Epidermal melanocyte (primary cell): ENCODE measurements at regions not wholly inside any gene's neighbourhood (a gene's known extent, or its start where the extent isn't known, plus 50 kb on each side); places are given as distances from the start of the nearest gene placed in this dataset.
"Not testable (repeated sequence)": the region's sequence is repeated elsewhere in the genome, so short reads cannot be mapped to it uniquely, and the experiment has no call there.

ENCODE experiments used
- DNase-seq: peaks from one replicate; pipeline ENCODE4 v3.0.0; 2011; ENCODE audit warnings: low spot score; ENCODE audit not compliant: insufficient read length

DNA sequence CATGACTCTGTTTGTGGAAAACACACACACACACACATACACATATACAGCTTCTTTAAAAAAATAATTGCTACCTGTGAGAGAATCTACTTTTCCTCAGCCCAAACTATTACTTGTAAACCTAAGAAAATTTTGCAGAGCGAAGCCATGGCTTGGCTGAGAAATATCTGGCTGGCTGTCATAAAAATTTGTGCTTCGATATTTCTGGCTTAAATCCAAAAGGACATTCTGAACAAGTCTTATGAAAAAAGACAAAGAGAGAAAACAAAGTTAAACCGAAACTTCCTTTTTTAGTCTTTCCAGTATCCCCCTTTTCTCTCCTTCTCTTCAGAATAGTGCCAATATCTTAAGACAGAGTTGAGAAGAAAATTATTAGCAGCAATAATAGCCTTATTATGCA lies 2048.0 kb downstream of the SUCLG1 start:
- no peak for DNase-seq

- DNase-seq: no peak
These were observed 2063.5 kb downstream of the SUCLG1 start for GRCh38 chr2:82395531-82395930.

DNA sequence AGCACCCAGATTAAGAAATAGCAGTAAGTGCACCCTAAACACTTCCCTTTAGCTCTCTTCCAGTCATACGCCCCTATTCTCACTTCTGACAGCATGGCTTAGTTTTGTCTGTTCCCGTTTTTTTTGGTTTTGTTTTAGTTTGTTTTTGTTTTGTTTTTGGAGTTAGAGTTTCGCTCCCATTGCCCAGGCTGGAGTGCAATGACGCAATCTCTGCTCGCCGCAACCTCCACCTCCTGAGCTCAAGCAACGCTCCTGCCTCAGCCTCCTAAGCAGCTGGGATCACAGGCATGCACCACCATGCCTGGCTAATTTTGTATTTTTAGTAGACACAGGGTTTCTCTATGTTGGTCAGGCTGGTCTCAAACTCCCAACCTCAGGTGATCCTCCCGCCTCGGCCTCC lies 2067.7 kb downstream of the SUCLG1 start:
- no peak for DNase-seq

GRCh38 chr2:82355622-82356021 lies 2051.1 kb upstream of the LRRTM1 start:
- no peak for DNase-seq

- no peak for DNase-seq
These were observed 2041.4 kb upstream of the LRRTM1 start for GRCh38 chr2:82345910-82346309.

DNA sequence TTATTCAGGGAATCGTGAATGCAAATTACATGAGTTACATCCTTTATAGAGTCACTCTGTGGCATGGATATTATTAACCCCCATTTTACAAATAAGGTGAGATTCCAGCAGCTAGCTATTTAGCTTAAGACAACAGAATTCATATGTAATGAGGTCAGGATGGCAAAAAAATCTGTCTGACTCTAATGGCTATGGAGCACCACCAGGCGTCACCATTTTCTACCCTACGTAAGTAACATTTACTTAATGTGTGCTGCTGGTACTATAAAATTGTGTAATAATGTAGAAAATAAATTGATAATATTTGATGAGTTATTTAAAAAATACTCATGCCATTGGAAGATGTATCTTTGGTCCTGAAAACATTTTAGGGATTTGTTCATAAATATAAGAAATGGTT lies 2040.1 kb upstream of the LRRTM1 start:
- DNase-seq: no peak

DNA sequence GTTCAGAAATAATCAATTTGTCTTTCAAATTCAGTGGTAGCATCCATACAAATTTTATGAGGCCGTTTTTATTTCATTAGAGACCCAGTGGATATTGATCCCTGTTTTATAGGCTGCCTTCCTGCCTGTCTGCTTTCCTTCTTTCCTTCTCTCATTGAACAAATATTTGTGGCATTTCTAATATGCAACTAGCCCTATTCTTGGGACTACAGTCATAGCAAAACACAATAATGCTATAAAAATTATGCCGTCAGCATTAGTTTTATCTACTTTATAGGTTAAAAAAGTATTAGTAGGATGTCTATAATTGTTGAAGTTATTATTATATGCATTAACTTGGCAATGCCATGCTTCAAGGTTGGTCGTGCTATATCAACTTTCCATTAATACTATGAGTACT lies 2037.8 kb upstream of the LRRTM1 start:
- no peak for DNase-seq

DNA sequence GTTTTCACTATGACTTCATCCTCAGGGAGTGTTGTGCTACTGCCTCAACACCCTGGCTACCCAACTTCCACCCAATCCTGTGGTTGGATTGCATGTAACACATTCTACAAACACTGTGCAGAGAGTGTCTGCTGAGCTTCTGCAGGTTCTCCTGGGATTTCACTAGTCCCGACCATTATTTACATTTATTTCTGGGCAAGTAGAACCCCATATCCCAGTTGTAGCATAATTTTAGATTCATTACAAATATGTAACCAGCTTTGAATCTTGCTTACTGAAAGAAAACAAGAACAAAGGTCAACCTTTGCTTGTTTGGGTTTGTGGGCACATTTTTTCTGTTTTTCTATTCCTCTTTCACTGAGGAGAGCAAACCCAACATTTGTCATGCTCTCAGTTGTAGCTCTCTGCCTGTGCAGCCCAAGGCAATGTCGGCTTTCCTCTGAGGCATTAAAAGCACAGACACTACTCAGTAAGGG lies 2036.1 kb upstream of the LRRTM1 start:
- no peak for DNase-seq

DNA sequence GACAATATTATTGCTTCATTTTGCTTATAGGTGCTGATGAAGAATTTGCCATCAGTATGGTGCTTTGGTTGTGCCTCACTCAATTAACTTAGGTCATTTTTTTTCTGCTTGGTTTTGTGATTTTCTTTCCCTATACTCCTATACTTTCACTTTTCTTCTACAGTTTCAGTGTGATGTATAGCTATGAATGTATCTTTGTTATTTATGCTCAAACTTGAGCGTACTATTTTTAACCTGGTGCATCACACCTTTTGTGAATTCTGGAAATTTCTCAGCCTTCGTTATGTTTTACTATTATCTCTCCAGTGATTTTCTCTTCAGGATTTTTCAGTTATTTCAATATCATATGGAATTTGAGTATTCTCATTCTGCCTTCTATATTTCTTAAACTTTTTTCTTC lies 2035.3 kb upstream of the LRRTM1 start:
- DNase-seq: no peak

GRCh38 chr2:82333697-82334096 lies 2029.1 kb upstream of the LRRTM1 start:
- DNase-seq: no peak

DNA sequence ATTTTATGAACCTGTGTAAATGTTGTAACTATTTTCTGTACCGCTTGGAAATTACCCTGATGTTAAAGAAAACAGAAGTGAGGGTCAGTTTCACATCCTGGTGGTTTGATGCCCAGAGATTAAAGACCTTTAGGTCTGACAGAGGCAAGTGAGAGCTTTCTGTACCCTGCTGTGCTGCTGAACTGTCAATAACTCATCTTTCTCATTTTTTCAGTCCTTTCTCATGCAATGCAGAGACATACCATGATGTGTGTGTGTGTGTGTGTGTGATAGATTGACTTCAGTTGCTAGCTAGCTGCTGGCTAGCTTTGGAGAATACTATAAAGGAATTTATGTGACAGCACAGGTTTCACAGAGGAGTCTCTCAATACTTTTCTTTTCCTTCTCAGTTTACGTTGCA lies 2025.6 kb upstream of the LRRTM1 start:
- DNase-seq: no peak

- DNase-seq: not testable (repeated sequence)
These were observed 2021.7 kb upstream of the LRRTM1 start for GRCh38 chr2:82326180-82326767.

DNA sequence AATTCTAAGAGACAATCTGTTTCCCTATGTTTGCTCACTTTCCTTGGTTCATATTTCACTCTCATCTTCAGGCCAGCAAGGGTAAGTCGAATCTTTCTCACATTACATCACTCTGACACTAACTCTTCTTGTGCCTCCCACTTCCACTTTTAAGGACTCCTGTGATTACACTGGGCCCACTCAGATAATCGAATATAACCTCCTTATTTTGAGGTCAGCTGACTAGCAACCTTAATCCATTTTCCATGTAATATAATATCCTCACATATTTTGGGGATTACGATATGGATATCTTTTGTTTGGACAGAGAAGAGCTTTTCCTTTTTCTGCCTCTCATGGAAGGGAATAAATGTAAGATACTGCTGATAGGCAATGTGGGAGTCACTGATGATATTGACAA lies 2015.7 kb upstream of the LRRTM1 start:
- DNase-seq: no peak

GRCh38 chr2:82317012-82317411 lies 2012.5 kb upstream of the LRRTM1 start:
- no peak for DNase-seq

DNA sequence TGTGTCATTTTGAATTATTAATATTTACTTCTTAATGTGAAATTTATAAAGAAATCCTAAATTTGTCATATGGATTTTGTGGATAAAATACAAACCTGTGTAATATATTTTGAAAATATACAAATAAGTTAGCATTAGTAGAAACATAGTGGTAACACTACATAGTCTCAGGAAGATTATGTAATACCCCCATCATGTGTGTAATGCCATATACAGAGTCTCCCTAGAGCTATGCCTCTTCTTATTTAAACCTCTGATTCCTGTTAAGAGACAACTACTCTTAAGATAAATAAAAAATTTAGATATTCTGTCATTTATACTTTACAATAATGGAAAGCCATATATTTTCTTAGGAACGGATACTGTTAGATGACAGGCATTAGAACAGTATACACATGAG lies 2012.0 kb upstream of the LRRTM1 start:
- DNase-seq: no peak

DNA sequence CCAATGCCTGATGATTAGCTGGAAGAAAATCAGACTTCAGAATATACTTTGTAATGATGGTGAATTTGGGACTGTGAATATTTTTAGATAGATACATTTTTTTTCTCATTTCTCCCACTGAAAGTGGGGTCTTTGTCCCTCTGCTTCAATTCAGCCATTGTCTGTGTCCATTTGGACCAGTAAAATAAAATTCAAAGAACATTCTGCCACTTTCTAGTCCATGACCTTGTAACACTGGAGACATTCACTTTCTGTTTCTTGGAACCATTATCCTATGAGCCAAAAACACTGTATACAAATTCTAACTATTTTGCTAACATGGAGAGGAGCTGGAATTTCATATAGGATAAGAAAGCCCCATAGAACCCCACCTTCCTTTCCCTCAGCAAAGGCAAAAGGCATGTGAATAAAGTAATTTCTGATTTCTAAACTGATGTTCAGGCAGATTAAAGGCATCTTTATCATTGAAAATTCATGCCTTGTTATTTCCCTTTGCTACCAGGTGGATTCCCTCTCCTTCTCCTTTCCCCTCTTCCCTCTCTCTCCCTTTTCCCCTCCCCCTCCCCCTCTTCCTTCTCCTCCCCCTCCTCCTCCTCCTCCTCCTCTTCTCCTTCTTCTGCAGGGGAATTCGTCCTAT lies 2010.4 kb upstream of the LRRTM1 start:
- no peak for DNase-seq

GRCh38 chr2:82307511-82307910 lies 2003.0 kb upstream of the LRRTM1 start:
- no peak for DNase-seq

DNA sequence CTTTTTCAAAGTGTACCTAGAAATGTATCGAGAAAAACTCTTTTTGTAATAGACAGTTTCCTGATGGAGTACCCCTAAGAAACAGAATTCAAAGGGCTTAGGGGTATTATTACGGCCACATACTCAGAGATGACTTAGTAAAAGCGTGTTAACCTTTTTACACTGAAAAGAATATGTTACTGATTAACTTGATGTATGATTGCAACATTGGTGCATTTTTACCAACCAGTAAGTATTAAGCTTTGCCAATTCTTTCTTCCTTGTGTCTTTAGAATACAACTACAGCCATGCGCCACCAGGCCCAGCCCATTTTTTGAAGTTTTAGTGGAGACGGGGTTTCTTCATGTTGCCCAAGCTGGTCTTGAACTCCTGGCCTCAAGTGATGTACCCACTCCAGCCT lies 1997.0 kb upstream of the LRRTM1 start:
- no peak for DNase-seq

DNA sequence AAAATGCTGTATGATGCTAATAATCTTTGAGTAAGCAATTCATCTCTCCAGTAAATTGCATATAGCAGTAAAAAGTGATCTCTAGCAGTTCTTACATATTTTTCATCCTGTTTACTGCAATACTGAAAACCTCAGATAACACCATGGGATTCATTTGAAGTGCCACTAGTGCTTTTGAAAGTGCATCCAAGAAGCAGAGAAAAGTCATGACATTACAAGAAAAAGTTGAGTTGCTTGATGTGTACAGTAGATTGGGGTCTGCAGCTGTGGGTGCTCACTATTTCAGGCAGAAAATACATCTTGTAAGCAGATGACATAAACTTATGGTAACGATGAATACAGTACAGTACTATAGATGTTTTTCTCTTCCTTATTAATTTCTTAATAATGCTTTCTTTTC lies 1984.9 kb upstream of the LRRTM1 start:
- DNase-seq: no peak

- no peak for DNase-seq
These were observed 1978.5 kb upstream of the LRRTM1 start for GRCh38 chr2:82283075-82283474.

DNA sequence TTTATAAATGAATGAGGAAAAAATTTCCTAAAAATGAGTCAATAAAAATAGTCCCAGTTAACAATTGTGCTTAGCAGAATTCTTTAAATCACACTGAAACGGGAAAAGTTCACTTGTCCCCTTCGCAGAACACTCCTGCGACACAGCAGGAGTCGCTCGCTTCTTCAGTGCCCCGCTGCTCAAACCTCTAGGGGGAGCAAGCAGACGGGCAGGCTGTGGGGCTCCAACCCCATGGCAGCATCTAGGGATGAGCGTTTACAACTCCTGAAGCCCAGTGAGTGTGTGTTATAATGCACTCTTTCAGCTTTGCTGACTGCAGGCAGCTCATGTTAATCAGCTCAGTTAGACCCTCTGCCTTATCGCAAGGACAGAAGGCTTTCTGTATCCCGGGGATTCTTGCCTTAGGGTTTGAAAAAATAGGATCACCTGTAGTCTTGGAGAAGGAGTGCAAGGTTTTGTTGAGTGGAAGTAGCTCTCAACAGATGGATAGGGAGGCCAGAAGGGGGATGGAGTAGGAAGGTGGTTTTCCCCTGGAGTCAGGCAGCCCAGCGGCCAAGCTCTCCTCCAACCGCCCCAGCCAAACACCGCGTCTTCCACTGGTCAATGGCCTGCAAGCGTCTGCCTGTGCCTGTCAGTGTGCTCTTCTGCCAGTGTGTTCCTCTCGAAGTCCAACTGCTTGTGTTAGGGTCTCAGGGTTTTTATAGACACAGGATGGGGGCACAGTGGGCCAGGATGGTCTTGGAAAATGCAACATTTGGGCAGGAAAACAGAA lies 1977.7 kb upstream of the LRRTM1 start:
- DNase-seq: no peak

GRCh38 chr2:82279367-82279766 lies 1974.8 kb upstream of the LRRTM1 start:
- no peak for DNase-seq

DNA sequence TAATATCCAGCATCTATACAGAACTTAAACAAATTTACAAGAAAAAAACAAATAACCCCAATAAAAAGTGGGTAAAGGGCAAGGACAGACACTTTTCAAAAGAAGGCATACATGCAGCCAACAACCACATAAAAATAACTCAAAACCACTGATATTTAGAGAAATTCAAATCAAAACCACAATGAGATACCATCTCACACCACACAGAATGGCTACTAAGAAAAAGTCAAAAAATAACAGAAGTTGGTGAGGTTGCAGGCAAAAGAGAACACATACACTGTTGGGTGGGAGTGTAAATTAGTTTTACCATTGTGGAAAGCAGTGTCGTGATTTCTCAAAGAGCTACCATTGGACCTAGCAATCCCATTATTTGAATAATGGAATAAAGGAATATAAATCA lies 1973.9 kb upstream of the LRRTM1 start:
- no peak for DNase-seq
